RKO (cell line): ENCODE measurements at regions not wholly inside any gene's neighbourhood (a gene's known extent, or its start where the extent isn't known, plus 50 kb on each side); places are given as distances from the start of the nearest gene placed in this dataset.

Experiments used
- DNase-seq: peaks from one replicate; pipeline ENCODE4 v3.0.0-alpha.2; 2016; ENCODE audit warnings: low spot score

DNA sequence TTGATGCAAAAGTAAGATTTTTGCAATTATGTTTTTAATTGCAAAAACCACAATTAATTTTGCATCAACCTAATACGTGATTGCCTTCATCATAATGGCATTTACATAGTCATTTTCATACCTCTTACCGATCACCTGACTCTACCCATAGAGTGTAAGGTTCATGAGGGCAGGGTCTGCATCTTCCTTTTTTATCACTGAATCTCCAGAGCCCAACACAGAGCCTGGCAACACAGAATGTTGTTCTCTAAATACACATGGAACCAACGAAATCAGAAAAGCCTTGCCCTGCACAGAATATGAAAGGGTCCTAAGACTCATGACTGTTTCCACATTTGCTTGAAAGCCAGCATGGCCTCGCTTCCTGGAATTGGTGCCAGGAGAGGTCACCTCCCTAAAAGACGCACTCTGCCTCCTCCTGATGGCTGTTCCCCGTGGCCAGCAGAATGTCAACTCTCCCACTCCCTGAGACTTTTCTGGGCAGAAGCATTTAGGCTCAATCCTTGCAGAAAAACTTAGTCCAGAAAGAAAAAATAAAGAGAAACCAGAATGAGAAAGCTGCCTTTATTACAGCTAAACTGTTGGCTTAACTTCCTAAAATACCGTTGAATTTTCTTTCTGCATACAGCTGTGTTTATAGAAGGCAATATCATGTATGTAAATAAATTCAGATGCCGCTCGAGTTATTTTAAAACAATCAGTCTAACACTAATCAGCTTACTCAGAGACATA lies 327.8 kb upstream of the MAF start:
- no peak for DNase-seq

DNA sequence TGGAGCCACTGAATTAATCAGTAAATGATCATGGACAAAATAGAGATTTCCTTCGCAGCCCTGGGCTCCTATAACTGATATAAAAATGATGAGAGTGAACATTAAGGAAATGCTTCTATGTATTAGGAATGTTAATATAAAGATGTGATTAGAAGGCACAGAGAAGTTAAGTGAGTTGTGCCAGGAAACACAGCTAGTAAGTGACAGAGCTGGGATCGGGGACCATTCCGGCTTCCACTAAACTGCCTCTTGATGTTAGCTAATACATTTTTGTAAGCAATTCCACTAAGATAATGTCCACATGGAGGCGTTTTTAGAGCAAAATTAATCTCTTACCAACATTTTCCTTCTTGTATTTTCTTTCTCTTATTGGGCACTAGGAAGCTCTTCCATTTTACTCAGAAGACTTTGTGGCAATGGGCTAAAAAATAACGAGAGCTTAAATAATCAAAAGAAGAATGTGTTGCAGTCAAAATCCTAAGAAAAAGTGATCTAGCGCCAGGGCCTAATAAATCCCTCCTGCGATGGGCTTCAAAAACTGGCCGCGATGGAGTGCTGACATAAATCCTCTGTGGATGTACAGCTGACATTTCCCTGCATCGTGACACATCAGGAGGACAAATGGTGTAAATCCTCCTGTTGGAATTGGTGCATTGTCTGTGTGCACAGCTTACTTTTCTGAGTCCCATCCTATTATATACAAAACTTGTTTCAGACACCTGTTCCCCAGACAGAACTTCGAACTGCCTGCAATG lies 326.1 kb upstream of the MAF start:
- DNase-seq: no peak

DNA sequence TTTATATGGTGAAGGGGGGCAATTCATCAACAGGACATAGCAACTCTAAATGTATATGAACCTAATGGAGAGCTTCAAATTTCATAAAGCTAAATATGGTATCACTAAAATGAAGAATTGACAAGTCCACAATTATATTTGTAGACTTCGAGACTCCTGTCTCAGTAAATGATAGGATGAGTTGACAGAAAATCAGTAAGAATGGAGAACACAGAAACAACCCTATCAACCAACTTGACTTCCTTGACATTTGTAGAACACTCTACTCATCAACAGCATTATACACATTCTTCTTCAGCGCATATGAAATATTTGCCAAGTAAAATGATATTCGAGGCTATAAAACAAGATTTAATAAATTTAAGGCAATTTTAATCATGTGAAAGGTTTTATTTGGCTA lies 322.9 kb upstream of the MAF start:
- no peak for DNase-seq

DNA sequence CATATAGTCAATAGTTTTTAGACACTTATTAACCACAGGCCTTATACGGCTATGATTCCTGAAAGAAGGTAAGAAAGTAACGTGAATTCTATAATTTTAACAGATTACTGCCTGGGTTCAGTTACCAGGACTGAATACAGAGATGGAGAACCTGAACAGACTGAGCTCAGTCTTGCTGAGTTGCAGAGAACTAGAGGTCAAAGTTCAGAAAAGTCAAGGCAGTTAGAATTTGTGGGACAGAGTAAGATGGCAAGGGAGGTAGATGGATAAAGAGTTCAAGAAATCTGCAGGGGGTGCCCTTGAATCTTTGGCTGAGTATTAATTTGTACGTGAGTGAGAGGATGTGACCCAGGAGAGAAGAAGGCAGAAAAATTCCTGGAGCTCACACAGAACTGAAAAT lies 320.1 kb upstream of the MAF start:
- no peak for DNase-seq

DNA sequence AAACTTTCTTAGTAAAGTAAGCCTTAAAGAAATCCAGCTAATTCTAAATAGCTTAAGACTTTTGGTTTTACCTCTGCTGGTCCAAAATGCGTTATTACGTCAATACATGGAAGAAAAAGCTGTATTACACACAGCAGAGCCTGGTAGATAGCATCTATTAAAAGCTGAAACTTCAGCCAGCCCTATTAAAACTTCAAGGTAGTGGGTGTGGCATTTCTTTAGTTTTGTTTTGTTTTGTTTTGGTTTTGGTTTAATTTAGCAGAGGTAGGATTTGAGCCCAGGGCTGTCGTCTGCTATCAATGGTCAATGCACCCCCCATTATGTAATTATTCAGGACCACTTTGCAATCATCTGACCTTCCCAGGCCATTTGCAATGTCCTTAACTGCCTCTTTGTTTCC lies 318.4 kb upstream of the MAF start:
- DNase-seq: no peak

DNA sequence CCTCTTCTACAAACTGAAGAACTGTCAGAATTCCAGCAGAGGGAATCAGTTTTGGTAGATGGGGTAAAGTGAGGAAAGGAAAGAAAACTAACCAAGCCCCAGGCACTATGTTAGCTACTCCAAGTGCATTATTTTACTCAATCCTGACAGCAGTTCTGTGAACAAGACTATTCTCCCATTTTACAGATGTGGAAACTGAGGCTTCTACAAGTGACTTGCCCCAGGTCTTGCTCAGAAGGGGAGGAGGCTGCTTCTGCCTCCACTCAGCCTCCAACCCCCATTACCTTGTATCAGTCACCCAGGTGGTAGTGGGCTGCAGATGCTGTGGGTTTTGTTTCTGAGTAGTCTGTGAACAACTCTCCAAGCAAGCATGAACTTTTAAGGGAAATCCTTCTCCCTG lies 315.2 kb upstream of the MAF start:
- DNase-seq: no peak

DNA sequence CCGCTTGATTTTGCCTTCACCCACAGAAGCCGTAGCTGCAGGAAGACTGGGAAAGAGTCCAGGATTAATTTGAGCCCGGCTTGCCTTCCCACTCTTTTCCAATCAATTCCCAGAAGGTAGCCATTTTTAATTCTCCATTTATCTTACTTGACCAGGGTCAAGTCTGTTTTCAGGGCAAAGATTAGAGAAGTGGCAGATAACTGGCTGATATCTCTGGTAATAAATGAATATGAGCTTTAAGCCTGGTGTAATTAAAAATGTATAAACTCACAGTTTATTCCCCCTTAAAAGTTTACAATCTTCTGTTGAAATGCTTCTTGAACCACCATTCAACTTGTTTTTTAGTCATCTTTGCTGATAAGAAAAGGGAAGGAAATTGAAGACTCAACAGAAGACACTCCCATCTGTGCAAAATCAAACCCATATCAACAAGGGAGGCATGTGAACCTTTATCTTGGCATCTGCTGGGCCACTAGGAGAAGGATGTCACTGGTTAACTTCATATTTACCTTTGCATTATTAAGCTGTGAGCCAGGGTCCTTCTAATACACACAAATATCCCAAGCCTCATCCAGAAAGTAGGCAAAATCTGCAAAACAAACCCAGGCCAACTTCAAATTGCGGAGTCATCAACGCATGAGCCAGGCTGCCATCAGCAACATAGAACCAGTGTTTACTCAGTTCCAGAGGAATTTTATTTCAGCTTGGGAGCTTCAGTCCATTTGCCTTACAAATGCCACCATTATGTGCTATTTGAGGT lies 314.6 kb upstream of the MAF start:
- no peak for DNase-seq

DNA sequence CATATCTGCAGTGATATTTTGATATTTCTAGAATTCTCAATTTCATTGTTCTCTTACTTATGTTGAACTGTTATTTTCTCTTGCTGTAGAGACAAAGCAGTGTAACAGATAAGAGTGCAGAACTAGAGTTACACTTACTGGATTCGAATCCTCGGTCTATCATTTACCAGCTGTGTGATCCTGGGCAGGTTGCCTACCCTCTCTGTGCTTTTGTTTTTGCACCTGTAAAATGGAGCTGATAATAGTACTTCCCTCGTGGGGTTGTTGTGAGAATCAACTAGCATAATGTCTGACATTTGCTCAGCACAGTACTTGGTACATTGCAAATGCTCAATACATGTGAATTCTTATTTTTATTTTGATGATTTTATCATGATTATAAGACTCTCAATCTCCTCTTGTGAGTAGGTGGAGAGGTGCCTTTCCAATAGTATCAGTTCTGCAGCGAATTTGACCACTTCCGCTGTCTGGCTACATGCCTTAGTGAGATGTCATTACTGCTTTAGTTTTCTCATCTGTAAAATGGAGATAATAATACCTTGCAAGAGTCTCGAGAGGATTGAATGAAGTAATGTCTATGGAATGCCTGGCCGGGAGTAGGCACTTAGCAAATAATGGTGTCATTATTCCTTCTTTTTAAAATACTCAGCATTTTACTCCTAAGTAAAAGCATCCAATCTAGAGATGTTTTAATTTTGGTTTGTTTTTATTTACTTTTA lies 312.2 kb upstream of the MAF start:
- DNase-seq: no peak

DNA sequence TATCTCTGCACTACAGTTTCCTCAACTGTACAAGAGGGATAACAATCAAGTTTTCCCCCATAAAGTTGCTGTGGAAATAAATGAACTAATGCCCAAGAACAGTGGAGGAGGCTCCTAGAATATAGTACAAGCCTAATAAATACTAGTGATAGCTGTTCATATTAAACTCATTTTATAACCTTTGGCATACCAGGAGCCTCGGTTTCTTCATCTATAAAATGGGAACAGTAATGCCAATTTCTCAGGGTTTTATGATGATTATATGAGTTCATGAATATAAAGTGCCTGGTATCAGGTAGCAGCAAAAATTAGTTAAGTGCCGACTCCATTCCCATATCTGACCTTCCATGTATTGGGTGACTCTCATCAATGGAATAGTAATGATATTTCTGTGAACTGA lies 311.1 kb upstream of the MAF start:
- DNase-seq: no peak

DNA sequence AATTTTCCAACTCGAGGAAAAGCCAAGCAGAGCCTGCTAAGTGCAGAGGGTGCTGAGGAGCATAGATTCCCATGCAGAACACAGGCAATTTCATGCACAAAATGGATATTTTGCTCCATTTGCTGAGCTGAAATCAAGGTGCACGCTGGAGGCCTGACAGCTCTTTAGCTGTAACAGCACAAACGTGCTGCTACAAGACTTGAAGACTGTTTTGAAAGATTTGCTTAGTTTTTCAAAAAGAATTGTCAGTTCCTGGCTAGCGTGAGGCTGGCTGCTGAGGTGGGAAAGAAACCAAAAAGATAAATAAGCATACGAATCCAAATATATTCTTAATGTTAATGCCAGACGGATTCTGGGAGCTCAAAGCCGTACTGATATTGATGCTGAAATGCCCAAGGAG lies 309.0 kb upstream of the MAF start:
- no peak for DNase-seq

DNA sequence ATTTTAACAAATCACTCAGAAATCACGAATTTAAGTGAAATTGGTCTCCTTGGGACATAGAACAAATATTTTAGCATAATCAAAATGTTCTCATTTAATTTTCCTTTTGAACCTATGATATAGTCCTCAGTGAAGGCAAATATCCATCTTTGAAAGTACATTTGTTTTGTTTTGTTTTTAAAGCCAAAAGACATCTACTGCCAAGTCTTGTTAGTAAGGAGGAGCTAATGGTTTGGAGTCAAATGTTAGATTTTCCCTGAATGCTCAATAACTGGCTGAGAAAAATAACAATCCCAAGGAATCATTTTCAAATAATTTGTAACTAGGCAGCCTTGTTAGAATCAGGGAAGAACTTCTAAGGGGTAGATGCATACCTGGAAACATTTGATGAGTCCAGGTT lies 302.9 kb upstream of the MAF start:
- no peak for DNase-seq

DNA sequence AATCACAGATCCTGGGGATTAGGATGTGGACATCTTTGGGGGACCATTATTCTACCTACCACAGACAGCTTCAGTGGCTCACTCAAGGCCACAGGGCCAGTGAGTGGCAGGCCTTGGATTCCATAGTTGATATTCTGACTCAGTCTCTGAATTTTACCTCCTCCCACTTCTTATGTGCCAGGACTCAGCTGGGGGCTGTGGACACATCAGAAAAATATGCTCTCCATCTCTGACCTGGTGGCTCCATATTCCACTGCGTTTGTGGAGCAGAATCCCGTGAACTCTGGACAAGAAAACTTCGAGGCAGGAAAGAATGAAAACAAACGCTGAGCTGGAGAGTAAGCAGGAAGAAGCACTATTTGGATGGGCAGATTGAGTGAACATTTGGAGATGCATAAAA lies 301.8 kb upstream of the MAF start:
- no peak for DNase-seq

DNA sequence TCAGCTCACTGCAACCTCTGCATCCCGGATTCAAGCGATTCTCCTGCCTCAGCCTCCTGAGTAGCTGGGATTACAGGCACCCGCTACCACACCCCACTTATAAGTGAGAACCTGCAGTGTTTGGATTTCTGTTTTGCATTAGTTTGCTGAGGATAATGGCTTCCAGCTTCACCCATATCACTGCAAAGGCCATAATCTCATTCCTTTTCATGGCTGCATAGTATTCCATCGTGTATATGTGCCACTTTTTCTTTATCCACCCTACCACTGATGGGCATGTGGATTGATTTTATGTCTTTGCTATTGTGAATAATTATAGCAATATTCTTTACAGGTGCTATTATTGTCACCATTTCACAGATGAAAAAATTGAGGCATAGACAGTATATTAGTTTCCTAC lies 301.0 kb upstream of the MAF start:
- DNase-seq: no peak

DNA sequence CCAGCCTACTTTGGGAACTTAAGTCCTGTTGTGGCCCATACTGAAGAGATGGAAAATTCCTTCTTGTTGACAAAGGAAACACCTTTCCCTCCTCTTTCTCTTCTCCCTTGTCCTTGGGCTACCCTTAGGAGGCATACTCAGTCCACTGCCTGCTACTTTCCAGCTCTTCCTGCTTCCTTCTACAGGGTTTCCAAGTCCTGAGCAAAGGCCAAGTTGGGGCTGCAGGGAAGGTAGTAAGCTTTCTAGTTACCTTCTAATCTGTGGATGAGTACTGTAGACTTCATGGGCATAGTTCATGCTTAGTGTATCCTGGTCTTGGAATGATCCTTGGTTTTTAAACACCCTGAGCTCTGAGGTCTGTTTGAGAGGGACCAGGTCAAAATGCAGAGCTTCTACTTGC lies 299.2 kb upstream of the MAF start:
- no peak for DNase-seq

DNA sequence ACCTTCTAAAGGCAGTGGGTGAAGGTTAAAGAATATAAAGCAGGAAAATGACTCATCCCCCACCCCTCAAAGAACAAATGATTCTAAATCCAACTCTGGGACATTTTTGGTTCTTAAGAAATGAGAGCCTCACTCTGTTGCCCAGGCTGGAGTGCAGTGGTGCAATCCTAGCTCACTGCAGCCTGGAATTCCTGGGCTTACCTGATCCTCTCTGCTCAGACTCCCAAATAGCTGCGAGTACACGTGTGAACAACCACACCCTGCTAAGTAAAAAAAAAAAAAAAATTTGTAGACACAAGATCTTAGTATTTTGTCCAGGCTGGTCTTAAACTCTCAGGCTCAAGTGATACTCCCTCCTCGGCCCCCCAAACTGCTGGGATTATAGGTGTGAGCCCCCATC lies 298.8 kb upstream of the MAF start:
- no peak for DNase-seq

DNA sequence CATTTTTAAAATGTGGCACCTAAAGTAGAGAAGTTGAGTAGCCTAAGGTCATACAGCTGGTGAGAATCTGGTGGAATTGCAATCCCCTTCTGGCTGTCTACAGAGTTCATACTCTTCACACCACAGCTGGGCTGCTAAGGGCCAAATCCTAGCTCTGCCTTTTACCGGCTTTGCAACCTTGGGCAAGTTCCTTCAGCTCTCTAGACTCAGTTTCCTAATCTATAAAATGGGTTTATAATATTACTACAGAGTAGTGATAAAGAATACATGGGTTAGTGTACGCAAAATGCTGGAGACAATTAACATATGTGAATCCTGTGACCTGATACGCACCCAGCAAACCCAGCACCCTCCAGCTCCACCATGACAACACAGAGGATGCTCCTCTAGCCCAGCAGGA lies 298.2 kb upstream of the MAF start:
- no peak for DNase-seq

DNA sequence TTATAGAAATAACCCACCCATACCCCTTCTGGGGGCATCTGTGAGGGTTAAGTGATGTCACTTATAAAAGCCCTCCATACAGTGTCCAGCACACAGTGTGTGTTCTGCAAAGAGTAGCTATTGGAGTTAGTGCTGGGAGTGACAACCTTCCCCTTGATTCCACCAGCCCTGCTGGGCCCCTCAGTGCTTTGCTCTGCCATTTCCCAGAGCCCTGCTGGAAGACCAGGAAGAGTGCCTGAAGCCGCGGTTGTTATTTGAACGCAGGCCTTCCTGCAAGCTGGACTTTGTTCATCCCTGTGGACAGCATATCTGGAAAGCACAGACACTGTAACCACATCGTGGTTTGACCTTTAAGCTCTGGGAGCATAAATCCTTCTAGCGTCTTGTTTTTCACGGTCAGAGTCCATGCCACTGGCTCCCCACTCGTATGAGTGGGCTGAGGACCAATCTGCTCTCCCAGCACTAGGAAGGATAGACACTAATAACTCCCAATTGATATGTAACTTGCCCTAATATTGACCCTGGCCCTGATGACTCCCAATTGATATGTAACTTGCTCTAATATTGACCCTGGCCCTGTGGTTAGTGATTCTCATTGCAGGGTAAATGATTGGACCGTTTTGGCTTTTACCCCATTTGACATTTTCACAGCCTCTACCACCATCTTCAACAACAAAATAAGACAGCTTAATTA lies 297.1 kb upstream of the MAF start:
- DNase-seq: no peak

DNA sequence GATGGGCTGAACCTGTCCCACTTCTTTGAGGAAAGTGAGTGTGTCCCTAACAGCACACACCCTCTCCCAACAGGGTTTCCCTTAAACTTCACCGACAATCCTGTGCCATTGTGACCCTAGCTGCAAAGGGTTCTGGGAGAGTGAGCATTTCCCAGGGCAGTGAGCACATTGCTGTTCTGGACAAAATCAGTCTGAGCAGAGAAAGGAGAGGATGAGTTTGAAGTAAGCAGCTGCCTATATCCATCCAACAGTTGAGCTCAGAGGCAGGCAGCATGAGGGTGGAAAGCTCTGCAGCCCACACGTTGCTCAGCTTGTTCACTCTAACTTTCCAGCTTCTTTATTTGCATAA lies 296.5 kb upstream of the MAF start:
- DNase-seq: no peak

DNA sequence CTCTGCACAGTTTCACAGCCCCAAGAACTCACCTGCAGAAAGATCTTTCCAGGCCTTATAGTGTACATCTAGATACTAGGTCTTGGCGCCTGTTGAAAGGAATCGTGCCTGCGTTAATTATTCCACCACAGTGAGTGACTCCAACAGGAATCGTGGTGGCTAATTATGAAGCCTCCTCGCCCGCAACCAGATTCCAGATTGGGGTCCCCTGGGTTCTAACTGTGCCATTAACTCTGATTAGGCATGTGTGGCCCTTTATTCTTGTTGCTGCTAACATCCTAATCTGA lies 295.3 kb upstream of the MAF start:
- no peak for DNase-seq

DNA sequence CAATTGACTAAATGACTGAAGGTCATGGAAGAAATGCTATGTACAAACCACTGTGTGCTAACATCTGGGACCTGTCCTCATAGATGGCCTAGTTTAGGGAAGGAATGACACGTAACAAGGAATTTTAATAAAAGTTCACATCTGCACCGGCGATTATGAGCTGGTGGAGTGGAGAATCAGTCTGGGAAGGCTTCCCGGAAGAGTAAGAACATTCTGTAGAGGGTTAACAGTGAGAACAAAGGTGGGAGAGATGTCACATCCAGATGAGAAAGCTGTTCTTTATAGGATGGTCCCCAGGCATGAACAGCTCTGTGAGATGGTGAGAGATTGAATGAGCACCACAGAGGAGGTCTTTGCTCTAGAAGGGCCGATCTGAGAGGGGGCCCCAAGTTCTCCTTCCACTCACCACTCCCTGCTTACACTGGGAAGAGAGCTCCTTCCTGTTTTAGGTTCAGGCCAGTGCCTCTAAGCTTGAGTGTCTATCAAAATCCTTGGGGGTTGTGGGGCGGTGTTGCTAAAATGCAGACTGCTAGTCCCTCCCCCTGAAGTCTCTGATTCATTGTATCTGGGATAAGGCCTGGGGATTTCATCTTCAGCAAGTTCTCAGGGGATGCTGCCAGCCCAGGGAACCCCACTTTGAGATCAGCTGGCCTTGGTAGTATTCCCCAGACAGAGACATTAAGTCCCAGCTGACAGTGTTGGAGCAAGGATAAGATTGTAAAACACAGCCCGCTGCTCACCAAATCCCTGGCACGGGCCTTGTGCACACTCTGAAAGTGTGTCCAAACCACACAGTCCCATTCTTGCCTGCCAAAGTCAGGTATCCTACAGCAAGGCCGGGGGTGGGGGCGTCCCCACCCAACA lies 294.7 kb upstream of the MAF start:
- no peak for DNase-seq

DNA sequence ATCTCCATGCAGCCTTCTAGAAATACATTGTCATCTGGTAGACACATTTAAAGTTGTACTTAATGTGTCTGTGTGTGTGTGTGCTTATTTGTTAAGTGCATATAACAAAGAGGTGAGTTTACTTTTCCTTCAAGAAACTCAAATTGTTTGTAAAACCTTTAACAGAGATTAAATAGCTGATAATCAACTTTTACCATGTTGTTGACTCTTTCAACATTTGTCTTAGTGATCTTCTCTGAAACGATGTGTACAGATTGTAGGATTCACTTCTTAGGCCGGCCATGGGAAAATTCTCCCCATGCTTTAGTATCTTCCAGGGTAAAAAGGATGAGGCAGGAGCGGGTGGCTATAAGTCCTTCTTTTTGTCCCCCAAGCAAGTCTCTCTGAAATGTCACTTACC lies 292.9 kb upstream of the MAF start:
- DNase-seq: no peak
